K562 (cell line): ENCODE measurements at regions not wholly inside any gene's neighbourhood (a gene's known extent, or its start where the extent isn't known, plus 50 kb on each side); places are given as distances from the start of the nearest gene placed in this dataset.

Experiments used
- ESRRA ChIP-seq: fragments of 450-650 bp; IDR thresholded peaks from 2 replicates; pipeline ENCODE4 v1.6.1; 2014; ENCODE audit warnings: low read depth, mild to moderate bottlenecking, moderate library complexity, borderline replicate concordance
- ETV6 ChIP-seq, 3 experiments: fragments of 150-350 bp in 1 of 3; sonication (generic) in 1 of 3; formaldehyde crosslinking in 1 of 3; IDR thresholded peaks; 2 replicates each; pipeline versions ENCODE4 v1.6.1 to v1.8.0; 2014 to 2022; ENCODE audit warnings: borderline replicate concordance in 2 of 3, low read depth in 2 of 3, antibody characterized with exemption in 1 of 3, low read length in 1 of 3, mild to moderate bottlenecking in 1 of 3, missing genetic modification reagents in 1 of 3
- GATAD2B ChIP-seq: fragments of 450-650 bp; IDR thresholded peaks from 2 replicates; pipeline ENCODE4 v1.6.1; 2017; ENCODE audit warnings: mild to moderate bottlenecking, borderline replicate concordance
- GTF2F1 ChIP-seq: IDR thresholded peaks from 2 replicates; pipeline ENCODE4 v1.6.1; 2011; ENCODE audit warnings: low read depth, low read length, improper control_type of control experiment
- MEF2D ChIP-seq: conservative IDR thresholded peaks from 2 replicates; pipeline ENCODE4 v1.6.1; 2016; ENCODE audit warnings: low read depth, missing genetic modification characterization, missing compliant biosample characterization
- OTX1 ChIP-seq: fragments of 450-650 bp; formaldehyde crosslinking; IDR thresholded peaks from 2 replicates; pipeline ENCODE4 v1.4.0; 2022; ENCODE audit warnings: mild to moderate bottlenecking
- REST ChIP-seq, 2 experiments: fragments of 450-650 bp; formaldehyde crosslinking in 1 of 2; IDR thresholded peaks; 2 replicates each; pipeline versions ENCODE4 v1.4.0 to v1.6.1; 2014 to 2020; ENCODE audit warnings: mild to moderate bottlenecking in 2 of 2, borderline replicate concordance in 1 of 2, low read depth in 1 of 2
- SMARCC2 ChIP-seq: fragments of 450-650 bp; IDR thresholded peaks from 2 replicates; pipeline ENCODE4 v1.6.1; 2017; ENCODE audit warnings: antibody characterized with exemption, moderate library complexity, mild to moderate bottlenecking, low read depth
- ZNF589 ChIP-seq: fragments of 200-800 bp; sonication (Bioruptor generic); IDR thresholded peaks from 2 replicates; pipeline ENCODE4 v1.6.1; 2016; ENCODE audit warnings: low read depth, missing genetic modification characterization, missing compliant biosample characterization
- TF ChIP-seq, protein P1 (sequence below), 3 experiments: IDR thresholded peaks in 2 of 3; conservative IDR thresholded peaks in 1 of 3; 2 replicates each; pipeline ENCODE4 v1.5.1; 2011 to 2012; ENCODE audit warnings: low read length in 3 of 3, mild to moderate bottlenecking in 3 of 3, control low read depth in 2 of 3, improper control_type of control experiment in 1 of 3, inconsistent platforms in 1 of 3, low read depth in 1 of 3, mixed read lengths in 1 of 3, moderate library complexity in 1 of 3; ENCODE audit not compliant: insufficient read depth in 2 of 3
- TF ChIP-seq, protein P2 (sequence below): fragments of 250-450 bp; sonication (Bioruptor Pico); IDR thresholded peaks from 2 replicates; pipeline ENCODE4 v1.8.0; 2021; ENCODE audit warnings: borderline replicate concordance, mild to moderate bottlenecking, moderate library complexity; ENCODE audit not compliant: poor library complexity, severe bottlenecking
- TF ChIP-seq, protein P3 (sequence below), 2 experiments: fragments of 450-650 bp in 1 of 2; sonication (generic) in 1 of 2; formaldehyde crosslinking in 1 of 2; IDR thresholded peaks in 1 of 2; conservative IDR thresholded peaks in 1 of 2; 2 replicates each; pipeline versions ENCODE4 v1.6.1 to v1.8.1; 2016 to 2023; ENCODE audit warnings: mild to moderate bottlenecking in 2 of 2, moderate library complexity in 2 of 2, inconsistent platforms in 1 of 2, missing genetic modification reagents in 1 of 2
- TF ChIP-seq, protein P4 (sequence below): sonication (generic); formaldehyde crosslinking; IDR thresholded peaks from 2 replicates; pipeline ENCODE4 v1.8.0; 2022; ENCODE audit warnings: missing genetic modification reagents, mild to moderate bottlenecking, borderline replicate concordance

DNA sequence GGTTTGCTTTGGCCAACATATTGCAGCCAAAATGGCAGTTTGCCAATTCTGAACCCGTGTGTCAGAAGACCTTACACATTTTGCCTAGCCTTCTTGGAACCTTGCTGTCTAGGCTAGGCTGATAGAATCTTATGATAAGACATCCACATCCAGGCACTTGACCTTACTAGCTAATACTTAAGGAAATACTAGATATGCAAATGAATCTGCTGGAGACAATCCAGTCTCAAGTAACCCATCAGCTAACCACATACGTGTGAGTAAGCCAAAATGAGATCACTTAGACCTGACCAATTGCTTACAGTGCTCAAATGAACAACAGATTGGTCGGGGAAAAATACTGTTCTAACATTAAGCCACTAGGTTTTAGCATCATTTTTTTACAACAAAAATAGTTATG, 1504.6 kb upstream of the CDH9 start:
- TF ChIP-seq ESRRA = no peak
- TF ChIP-seq, protein P1, sequence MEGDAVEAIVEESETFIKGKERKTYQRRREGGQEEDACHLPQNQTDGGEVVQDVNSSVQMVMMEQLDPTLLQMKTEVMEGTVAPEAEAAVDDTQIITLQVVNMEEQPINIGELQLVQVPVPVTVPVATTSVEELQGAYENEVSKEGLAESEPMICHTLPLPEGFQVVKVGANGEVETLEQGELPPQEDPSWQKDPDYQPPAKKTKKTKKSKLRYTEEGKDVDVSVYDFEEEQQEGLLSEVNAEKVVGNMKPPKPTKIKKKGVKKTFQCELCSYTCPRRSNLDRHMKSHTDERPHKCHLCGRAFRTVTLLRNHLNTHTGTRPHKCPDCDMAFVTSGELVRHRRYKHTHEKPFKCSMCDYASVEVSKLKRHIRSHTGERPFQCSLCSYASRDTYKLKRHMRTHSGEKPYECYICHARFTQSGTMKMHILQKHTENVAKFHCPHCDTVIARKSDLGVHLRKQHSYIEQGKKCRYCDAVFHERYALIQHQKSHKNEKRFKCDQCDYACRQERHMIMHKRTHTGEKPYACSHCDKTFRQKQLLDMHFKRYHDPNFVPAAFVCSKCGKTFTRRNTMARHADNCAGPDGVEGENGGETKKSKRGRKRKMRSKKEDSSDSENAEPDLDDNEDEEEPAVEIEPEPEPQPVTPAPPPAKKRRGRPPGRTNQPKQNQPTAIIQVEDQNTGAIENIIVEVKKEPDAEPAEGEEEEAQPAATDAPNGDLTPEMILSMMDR (IDR thresholded peaks at IDR 0.05 in 2 of 3, conservative IDR thresholded peaks at IDR 0.05 in 1 of 3; ENCODE audit: insufficient read depth in 2 of 3, low read depth in 1 of 3, low read length in 3 of 3) = no peak
- TF ChIP-seq REST (IDR thresholded peaks at IDR 0.05; ENCODE audit: borderline replicate concordance) = no peak
- TF ChIP-seq REST (CRISPR knock-in tag; IDR thresholded peaks at IDR 0.05; ENCODE audit: low read depth) = no peak
- TF ChIP-seq ETV6 (IDR thresholded peaks at IDR 0.05; ENCODE audit: borderline replicate concordance in 1 of 2, low read depth in 2 of 2, low read length in 1 of 2) = no peak
- TF ChIP-seq ETV6 (CRISPR knock-in tag; IDR thresholded peaks at IDR 0.05; ENCODE audit: borderline replicate concordance) = no peak
- TF ChIP-seq, protein P2, sequence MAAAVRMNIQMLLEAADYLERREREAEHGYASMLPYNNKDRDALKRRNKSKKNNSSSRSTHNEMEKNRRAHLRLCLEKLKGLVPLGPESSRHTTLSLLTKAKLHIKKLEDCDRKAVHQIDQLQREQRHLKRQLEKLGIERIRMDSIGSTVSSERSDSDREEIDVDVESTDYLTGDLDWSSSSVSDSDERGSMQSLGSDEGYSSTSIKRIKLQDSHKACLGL (CRISPR knock-in tag) = no peak
- no peak for TF ChIP-seq GATAD2B
- TF ChIP-seq GTF2F1 = no peak
- TF ChIP-seq SMARCC2 = no peak
- TF ChIP-seq, protein P3, sequence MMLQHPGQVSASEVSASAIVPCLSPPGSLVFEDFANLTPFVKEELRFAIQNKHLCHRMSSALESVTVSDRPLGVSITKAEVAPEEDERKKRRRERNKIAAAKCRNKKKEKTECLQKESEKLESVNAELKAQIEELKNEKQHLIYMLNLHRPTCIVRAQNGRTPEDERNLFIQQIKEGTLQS (IDR thresholded peaks at IDR 0.05) = no peak
- TF ChIP-seq, protein P3 (CRISPR knock-in tag; conservative IDR thresholded peaks at IDR 0.05) = no peak
- TF ChIP-seq OTX1 (CRISPR knock-in tag) = no peak
- TF ChIP-seq, protein P4, sequence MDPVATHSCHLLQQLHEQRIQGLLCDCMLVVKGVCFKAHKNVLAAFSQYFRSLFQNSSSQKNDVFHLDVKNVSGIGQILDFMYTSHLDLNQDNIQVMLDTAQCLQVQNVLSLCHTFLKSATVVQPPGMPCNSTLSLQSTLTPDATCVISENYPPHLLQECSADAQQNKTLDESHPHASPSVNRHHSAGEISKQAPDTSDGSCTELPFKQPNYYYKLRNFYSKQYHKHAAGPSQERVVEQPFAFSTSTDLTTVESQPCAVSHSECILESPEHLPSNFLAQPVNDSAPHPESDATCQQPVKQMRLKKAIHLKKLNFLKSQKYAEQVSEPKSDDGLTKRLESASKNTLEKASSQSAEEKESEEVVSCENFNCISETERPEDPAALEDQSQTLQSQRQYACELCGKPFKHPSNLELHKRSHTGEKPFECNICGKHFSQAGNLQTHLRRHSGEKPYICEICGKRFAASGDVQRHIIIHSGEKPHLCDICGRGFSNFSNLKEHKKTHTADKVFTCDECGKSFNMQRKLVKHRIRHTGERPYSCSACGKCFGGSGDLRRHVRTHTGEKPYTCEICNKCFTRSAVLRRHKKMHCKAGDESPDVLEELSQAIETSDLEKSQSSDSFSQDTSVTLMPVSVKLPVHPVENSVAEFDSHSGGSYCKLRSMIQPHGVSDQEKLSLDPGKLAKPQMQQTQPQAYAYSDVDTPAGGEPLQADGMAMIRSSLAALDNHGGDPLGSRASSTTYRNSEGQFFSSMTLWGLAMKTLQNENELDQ (CRISPR knock-in tag) = no peak
- no peak for TF ChIP-seq MEF2D
- no peak for TF ChIP-seq ZNF589 (CRISPR knock-in tag)
